GM12864 (cell line): ENCODE measurements at regions not wholly inside any gene's neighbourhood (a gene's known extent, or its start where the extent isn't known, plus 50 kb on each side); places are given as distances from the start of the nearest gene placed in this dataset.

Experiments used
- DNase-seq: peaks from one replicate; pipeline ENCODE4 v3.0.0-alpha.2; 2011; ENCODE audit warnings: low read depth
- H3K4me3 ChIP-seq: 2 replicates; pipeline ENCODE4 v1.5.1; 2011; ENCODE audit warnings: mild to moderate bottlenecking, low read depth, low read length, control low read depth
- TF ChIP-seq, protein P1 (sequence below): IDR thresholded peaks from 2 replicates; pipeline ENCODE4 v1.5.1; 2011; ENCODE audit warnings: low read depth, mild to moderate bottlenecking, moderate library complexity, low read length, control low read depth, inconsistent platforms; ENCODE audit errors: missing control alignments

DNA sequence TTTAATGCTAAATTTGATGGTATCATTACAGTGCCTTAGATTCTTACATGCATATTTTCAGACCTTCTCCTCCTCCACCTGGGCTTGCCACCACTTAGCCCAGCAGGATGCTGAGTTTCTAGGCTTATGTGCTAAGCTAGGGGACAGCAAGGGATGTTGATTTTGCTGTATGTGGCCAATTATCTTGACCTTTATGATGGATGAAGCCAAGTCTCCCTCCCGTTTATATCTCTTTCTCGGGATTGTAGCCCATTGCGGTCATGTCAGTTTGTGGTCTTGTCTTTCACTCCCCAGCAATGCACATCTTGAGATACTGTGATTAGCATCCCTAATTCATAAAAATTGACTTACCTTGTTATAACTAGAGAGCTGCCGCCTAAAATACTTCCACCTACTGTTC is 278.7 kb upstream of the SOX2 start:
- TF ChIP-seq, protein P1, sequence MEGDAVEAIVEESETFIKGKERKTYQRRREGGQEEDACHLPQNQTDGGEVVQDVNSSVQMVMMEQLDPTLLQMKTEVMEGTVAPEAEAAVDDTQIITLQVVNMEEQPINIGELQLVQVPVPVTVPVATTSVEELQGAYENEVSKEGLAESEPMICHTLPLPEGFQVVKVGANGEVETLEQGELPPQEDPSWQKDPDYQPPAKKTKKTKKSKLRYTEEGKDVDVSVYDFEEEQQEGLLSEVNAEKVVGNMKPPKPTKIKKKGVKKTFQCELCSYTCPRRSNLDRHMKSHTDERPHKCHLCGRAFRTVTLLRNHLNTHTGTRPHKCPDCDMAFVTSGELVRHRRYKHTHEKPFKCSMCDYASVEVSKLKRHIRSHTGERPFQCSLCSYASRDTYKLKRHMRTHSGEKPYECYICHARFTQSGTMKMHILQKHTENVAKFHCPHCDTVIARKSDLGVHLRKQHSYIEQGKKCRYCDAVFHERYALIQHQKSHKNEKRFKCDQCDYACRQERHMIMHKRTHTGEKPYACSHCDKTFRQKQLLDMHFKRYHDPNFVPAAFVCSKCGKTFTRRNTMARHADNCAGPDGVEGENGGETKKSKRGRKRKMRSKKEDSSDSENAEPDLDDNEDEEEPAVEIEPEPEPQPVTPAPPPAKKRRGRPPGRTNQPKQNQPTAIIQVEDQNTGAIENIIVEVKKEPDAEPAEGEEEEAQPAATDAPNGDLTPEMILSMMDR: no peak
- no peak for DNase-seq

DNA sequence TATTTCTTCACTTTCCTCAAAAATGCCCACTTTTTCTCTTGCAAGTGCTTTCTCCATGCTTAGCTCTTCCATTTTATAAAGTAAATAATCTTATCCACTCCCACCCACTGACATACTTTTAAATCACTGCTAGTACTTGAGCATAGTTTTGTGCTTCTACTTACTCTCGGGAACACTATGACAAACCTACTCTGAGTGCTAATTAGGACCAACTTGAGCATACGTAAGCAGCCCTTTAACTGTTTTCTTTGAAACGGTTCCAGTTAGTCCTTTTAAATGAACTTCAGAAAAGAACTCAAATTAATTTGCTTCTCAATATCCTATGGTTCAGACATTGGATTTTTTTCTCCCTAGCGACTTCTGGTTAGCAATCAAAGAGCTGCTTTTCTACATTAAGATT is 280.0 kb upstream of the SOX2 start:
- no peak overlapping the region for H3K4me3 ChIP-seq
- TF ChIP-seq, protein P1: no peak
- no peak for DNase-seq

More for the DNA sequence above, 278.7 kb upstream of the SOX2 start:
- H3K4me3 ChIP-seq: no peak overlapping the region

DNA sequence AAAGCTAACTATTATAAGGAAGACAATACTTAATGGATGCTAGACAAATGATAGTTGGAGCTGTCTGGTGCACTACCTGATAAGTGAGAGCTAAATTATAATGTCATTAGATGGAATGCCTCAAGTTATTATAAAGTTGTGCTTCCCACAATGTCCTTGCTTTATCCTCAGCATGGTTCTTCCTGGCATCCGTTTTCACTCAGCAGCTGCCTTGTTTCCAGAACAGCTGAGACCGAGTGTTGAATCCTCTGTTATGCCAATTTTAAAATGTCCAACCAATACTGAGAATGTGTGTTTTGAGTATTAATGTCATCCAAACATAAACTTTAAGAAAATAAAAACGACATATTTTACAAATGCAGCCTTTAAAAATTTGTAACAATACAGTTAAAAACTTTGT is 286.7 kb upstream of the SOX2 start:
- H3K4me3 ChIP-seq: no peak overlapping the region
- no peak for DNase-seq
- TF ChIP-seq, protein P1: no peak

DNA sequence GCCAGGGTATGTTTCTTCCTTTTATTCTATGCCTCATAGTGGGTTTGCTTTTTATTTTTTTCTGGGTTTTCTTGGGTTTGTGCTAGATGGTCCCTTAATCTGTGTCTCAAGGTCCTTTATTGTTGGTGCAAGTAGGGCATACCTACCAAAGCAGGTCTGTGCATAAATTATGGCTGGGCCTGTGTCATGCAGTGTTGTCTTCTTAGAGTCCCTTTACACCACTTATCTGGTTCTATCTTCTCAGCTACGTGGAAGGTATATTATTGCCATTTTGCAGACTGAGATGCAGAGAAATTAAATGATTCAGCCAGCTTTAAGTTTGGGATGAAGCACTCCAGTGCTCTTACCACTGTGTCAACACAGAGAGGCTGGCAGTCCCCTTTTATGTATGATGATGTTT is 293.5 kb upstream of the SOX2 start:
- no peak for DNase-seq
- no peak overlapping the region for H3K4me3 ChIP-seq
- TF ChIP-seq, protein P1: no peak

DNA sequence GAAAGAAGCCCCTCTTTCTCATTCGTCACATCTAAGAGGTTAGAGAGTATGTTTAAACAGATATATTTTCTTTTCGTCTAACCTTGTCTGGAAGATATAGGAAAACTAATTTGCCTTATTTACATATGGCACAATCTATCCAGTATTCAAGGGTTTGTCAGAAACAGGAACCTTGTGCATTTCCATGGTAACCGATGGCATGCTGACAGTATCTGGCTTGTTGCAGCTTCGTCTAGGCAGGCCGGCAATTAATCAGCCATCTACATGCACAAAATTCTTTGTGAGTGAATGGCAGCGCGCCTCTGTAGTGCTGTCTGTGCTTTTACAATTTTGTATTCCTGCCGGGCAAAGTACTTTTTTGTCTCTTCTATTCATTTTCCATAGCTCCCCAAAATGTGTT is 294.0 kb upstream of the SOX2 start:
- H3K4me3 ChIP-seq: no peak overlapping the region
- no peak for DNase-seq
- TF ChIP-seq, protein P1: no peak

DNA sequence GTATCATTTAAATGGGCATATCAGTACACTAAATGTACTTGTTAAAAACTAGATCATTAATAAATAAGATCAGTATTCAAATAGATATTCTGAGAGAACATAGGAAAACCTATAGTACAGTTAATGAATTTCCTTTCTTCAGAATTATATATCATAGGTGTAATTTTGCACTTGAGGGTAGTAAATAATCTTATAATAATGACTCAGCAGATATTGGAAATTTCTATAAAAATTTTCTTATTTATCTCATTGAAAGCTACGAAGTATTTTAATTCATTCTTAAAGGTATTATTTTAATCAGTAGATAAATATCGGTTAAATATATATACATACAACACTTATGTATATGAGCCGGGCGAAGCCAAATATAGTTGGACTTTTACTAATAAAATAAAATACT is 300.9 kb upstream of the SOX2 start:
- no peak overlapping the region for H3K4me3 ChIP-seq
- DNase-seq: no peak
- TF ChIP-seq, protein P1: no peak

DNA sequence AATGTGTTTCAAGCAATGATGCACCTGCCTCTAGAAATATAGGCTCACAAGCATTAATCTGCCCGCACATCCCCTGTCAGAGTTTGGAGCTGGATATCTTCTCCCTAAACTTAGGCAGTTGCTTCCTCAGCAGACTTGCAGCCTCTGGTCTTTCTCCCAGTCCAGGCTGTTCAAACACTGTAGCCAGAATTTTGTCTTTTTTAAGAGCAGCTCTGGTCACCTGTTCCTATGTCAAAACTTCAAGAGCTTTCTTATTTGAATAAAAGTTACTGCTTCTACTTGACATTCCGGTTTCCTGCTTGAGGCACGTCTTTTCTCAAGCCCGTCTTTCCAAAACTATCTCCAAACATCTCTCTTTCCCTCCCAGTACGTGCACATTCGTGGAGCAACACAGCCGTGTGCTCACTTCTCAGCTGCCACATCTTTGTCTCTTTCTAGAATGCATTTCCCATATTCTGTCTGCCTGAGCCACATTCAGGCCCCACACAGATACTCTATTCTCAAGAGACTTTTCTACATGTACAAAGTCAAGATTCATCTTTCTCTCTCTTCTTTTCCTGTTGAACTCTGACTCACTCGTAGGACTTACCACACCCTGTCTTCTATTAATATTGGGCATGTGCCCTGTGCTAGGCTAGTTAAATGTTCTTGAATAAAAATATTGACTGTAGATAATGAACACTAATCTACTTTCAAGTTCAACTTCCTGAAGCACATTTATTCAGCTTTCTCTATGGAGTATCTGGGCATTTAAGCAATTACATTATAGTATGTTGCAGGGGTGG is 307.7 kb upstream of the SOX2 start:
- no peak overlapping the region for H3K4me3 ChIP-seq
- TF ChIP-seq, protein P1: no peak
- DNase-seq: no peak
